Activated CD4-positive, alpha-beta T cell treated with anti-CD3 and anti-CD28 coated beads for 4 hours (primary cell): ENCODE measurements at regions not wholly inside any gene's neighbourhood (a gene's known extent, or its start where the extent isn't known, plus 50 kb on each side); places are given as distances from the start of the nearest gene placed in this dataset.
"Not testable (repeated sequence)": the region's sequence is repeated elsewhere in the genome, so short reads cannot be mapped to it uniquely, and the experiment has no call there.

Experiments used
- DNase-seq, 2 donors: peaks; one replicate each; pipeline ENCODE4 v3.0.0-alpha.2; 2020

DNA sequence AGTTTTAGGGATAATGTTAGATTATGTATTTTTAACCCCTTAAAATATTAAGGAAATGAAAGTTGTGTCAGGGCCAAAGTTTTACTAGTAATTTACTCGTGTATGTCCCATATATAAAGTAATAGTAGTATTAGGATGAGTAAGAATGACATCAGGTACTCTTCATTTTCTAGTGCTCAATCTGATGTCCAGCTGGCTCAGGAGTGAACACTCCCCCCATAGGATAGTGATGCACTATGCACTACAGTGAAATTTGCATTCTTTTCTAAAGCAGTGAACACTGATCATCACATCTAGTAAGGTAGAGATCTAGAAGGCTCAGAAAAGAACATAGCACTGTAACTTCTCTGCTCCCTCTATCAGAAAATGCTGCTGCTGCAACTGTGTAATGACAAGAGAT lies 409.7 kb downstream of the GLUD2 start:
- no peak for DNase-seq

- DNase-seq = no peak
These were observed 432.0 kb downstream of the GLUD2 start for GRCh38 chrX:121479406-121479805.

GRCh38 chrX:121496966-121497365 lies 449.6 kb downstream of the GLUD2 start:
- no peak for DNase-seq

DNA sequence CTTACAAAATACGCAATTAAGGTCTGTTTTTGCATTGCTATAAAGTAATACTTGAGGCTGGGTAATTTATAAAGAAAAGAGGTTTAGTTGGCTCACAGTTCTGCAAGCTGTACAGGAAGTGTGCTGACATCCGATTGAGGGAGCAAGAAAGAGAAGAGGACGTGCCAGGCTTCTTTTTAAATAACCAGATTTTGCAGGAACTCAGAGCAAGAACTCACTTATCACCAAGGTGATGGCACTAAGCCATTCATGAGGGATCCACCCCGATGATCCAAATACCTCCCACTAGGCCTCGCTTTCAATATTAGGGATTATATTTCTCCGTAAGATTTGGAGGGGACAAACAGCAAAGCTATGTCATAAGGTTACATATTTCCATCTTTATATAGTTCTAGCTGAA lies 456.7 kb downstream of the GLUD2 start:
- DNase-seq = no peak

DNA sequence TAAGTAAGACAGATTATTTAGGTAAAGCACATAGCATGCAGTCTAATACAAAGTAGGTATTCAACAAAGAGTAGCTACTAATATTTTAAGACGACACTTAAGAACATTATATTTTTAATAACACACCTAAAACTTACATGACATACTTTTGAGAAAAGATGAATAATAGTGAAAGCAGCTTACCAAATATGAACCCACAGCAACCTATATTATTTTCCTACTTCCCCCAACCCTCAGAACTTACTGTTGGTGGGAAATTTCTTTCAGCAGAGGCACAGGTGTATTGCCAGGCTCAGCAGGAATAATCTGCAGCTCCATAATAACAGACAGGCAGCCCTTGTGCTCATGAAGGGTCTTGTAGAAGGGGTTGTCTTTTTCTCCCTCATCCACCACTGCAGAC lies 498.9 kb downstream of the GLUD2 start:
- no peak for DNase-seq

DNA sequence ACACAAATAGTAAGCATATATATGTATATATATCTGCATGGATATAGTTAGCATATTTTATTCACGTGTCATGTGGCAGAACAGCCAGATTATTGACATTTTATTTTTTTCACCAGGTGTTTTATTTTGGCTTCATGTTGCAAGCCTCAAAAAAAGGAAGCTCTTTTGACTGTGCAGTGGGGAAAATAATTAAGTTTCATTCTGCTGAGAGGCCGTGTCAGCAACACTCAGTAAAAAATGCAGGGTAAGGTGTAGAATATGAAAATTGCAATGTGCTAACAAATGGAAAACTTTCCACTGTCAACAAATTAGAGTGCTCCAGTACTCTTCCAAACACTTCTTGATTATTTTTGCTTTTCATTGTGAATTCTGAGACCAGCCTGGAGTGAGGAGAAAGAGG lies 511.5 kb downstream of the GLUD2 start:
- no peak for DNase-seq

GRCh38 chrX:121562616-121563015 lies 515.2 kb downstream of the GLUD2 start:
- no peak for DNase-seq

- DNase-seq = no peak
These were observed 522.2 kb downstream of the GLUD2 start for GRCh38 chrX:121569609-121570008.

DNA sequence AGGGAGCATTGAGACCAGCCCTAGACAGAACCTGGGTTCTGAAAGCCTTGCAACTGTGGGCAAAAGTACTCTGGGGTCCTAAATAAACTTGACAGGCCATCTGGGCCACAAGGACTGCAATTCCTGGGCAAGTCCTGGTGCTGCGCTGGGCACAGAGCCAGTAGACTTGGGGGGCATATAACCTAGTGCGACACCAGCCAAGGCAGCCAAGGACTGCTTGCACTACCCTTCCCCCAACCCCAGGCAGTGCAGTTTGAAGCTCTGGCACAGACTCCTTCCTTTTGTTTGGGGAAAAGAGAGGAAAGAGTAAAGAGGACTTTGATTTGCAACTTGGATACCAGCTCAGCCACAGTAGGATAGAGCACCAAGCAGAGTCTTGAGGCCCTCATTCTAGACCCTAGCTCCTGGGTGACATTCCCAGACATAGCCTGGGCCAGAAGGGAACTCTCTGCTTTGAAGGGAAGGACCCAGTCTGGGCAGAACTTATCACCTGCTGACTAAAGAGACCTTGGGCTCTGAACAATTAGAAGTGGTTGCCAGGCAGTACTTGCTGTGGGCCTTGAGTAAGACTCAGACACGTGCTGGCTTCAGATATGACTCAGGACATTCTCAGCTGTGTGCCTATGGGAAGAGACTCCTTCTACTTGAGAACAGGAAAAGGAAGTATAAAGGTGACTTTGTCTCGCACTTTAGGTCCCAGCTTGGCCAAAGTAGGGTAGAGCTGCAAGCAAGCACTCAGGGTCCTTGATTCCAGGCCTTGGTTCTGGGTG lies 522.8 kb downstream of the GLUD2 start:
- DNase-seq = no peak

DNA sequence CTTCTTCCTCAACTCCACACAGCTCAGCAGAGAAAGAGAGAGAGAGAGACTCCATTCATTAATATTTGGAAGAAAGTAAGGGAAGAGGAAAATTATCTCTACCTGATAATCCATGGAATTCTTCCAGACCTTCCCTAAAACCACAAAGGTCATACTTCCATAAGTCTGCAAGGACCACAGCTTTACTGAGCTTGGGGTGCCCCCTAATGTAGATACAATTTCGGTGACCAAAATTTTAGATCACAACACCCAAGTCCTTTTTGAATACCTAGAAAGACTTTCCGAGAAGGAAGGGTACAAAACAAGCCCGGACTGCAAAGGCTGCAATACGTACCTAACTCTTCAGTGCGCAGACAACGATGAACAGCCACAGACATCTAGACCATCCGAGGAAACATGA lies 523.9 kb downstream of the GLUD2 start:
- no peak for DNase-seq

- not testable (repeated sequence) for DNase-seq
These were observed 527.0 kb downstream of the GLUD2 start for GRCh38 chrX:121574384-121574783.

DNA sequence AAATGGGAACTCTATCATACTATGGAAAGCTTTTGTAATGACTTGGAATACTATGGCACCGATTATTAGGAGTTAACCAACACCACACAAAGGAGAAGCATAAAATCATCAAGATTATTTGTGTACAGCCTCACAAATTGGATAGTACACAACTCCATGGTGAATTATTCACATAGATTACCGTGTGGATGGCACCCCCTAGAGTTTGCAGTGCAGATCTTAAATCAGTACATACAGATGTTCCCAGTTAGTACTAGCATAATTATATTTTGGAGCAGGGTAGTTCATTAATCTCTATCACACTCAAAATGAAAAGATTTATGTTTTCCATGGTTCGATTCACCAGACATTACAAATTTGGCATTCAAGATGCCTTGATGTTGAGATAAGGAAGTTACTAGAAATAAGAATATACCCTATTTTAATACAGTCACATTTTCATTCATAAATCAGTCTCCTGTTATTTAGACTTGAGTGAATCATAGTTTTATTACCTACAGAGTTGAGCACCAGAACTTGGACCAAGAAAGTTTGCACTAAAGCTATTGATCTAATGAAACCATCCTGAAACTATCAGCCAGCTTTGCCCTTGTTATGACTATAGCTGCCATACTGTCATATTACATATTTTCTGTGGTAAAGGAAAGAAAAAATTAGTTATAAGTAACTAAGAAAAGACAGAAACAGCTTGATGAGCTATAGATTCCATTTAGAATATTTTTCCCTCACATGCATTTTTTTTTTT lies 531.8 kb downstream of the GLUD2 start:
- no peak for DNase-seq

GRCh38 chrX:121581885-121582284 lies 534.5 kb downstream of the GLUD2 start:
- no peak for DNase-seq

DNA sequence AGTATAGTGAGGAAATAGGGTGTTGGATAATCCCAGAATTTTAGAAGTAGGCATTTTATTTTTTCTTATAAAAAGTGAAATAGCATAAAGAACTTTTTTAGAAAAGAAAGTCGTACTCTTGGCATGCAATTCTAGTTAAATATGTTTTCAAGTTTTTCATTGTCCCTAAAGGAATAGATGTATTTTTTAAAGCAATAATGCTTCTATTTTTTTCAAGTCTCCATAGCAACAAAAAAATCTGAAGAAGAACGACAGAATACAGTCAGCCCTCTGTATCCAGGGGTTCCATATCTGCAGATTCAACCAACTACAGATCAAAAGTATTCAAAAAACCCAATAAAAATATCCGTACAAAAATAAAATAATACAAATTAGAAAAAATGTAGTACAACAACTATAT lies 538.2 kb downstream of the GLUD2 start:
- DNase-seq = no peak

GRCh38 chrX:121592884-121593283 lies 545.5 kb downstream of the GLUD2 start:
- no peak for DNase-seq

DNA sequence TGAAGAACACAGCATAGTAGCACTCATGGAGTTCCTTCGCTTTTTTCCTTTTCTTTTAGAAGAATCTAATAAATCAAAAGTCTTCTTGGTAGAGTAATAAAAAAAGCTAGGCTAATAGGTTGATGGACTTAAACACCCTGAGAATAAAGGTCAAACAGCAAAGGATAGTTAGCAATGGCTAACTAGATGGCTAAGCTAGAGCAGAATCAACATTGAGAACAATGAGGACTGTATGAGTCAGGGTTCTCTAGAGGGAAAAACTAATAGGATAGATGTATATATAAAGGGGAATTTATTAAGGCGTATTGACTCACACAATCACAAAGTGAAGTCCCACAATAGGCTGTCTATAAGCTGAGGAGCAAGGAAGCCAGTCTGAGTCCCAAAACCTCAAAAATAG lies 550.9 kb downstream of the GLUD2 start:
- DNase-seq = no peak

DNA sequence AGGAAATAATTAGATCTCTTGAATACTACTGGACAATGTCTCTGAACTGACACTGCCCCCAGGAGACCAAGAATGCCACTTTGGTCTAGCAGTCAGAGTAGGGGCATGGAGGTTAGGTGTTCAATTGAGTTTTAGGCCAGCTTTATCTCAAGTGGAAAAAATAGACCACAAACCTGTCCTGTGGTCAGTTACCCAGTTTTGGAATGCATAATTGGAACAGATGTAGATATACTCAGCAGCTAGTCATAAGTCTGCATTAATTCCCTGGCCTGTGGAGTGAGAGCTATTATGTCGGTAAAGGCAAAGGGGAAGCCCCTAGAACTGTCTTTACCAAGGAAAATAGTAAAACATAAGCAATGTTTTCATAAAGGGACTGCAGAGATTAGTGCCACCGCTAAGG lies 587.7 kb downstream of the GLUD2 start:
- DNase-seq = no peak

- DNase-seq = no peak
These were observed 592.4 kb downstream of the GLUD2 start for GRCh38 chrX:121639781-121640180.

DNA sequence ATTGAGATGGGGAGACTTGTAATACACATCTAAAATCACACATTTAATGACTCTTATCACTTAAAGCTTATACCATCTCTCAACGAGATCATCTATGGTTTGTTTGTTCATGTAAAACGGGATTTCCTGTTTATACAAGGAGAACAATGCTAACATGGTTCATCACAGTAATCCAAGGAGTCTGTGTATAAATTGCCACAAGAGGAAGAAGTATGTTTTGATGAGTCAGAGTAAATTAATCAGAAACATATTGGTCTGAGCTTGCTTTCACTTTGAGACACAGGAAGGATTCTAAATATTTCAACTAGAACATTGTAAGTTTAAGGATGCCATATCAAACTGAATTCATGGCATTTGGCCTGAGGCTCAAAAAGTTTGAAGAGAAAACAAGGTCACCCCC lies 594.1 kb downstream of the GLUD2 start:
- no peak for DNase-seq

DNA sequence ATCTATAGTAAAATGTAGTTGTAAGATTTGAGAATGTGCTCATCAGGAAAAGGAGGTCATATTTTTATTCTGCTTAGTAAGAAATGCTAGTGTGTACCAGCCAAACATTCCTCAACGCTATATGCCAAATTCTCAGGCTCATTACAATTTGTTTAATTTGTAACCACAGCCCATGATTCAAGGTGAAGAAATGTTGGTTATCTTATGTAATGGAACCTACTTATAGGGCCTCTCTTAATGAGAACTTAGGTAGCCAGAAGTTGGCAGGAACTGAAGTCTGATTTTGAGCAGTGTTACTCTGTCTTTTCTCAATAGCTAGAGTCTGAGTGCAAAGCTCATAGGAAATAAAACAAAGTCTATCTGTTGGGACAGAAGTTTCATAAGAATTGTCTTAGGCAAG lies 595.0 kb downstream of the GLUD2 start:
- DNase-seq = no peak

- DNase-seq = no peak
These were observed 602.0 kb downstream of the GLUD2 start for GRCh38 chrX:121649417-121649816.

DNA sequence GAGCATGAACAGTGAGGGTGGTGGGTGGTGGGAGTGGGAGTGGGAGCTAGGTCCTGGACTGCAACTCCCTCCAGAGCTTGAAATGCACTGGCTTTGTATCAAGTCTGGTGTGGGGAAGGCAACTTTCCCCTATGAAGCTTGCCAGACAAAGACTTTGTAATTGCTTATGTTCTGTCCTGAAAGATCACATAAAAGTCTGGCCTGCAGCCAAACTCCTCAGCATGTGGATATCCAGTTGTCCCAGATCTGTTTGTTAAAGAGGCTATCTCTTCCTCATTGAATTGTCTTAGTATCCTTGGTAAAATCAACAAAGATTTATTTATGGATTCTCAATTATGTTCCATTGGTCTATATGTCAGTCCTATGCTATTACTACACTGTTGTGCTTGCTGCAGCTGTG lies 607.9 kb downstream of the GLUD2 start:
- no peak for DNase-seq

DNA sequence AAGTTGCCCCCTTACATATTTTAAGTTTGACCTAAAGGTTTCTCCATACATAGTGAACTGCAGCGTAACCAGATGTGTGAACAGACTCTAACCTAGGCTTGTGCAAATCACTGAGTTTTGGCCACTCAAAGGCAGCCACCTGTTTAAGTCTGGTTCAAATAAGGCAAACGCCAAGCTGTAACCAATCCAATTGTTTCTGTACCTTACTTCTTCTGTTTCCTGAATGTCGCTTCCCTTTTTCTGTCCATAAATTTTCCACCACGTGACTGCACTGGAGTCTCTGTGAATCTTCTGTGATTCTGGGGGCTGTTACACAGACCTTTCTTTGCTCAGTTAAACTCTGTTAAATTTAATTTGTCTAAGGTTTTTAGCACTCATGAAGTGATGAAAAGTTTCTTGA lies 618.8 kb downstream of the GLUD2 start:
- DNase-seq = no peak

DNA sequence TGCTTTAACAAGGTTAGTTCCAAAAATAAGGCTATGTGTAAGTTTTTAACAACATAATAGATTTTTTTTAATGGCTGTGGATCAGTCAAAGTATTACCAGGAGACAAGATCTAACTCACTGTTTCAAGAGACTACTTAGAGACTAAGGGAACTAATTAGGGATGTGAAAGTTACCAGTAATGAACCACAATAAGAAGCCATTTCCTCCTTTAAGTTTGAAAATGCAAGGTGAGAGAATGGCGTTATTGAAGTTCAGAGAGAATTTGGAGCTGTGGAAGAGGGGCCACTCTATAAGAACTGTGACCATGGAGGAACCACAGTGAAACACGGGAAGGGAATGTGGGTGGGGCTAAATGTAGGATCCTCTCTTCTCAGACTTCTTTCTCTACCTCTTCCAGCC lies 624.2 kb downstream of the GLUD2 start:
- DNase-seq = no peak

DNA sequence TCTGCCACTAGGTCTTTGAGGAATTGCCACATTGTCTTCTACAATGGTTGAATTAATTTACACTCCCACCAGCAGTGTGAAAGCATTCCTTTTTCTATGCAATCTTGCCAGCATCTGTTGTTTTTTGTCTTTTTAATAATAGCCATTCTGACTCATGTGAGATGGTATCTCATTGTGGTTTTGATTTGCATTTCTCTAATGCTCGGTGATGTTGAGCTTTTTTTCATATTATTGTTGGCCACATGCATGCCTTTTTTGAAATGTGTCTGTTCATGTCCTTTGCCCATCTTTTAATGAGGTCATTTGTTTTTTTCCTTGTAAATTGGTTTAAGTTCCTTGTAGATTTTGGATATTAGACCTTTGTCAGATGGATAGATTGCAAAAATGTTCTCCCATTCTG lies 661.8 kb downstream of the GLUD2 start:
- not testable (repeated sequence) for DNase-seq
